ENCODE measurements at regions not wholly inside any gene's neighbourhood (a gene's known extent, or its start where the extent isn't known, plus 50 kb on each side); places are given as distances from the start of the nearest gene placed in this dataset.

GRCh38 chr18:22564036-22564435, 146.3 kb upstream of the CTAGE1 start:
- no peak for TF ChIP-seq CTCF (IDR thresholded peaks at IDR 0.05)
- TF ChIP-seq POLR2AphosphoS5 (IDR thresholded peaks at IDR 0.05), result no peak
